Kidney (tissue), 13 donors: ENCODE measurements at regions not wholly inside any gene's neighbourhood (a gene's known extent, or its start where the extent isn't known, plus 50 kb on each side); places are given as distances from the start of the nearest gene placed in this dataset.
"Not testable (repeated sequence)": the region's sequence is repeated elsewhere in the genome, so short reads cannot be mapped to it uniquely, and the experiment has no call there.

Experiments
- DNase-seq, 5 donors: peaks; one replicate each; pipeline ENCODE4 v3.0.0-alpha.2; 2013 to 2020
- FAIRE-seq: peaks from 2 replicates; lab custom pipeline; 2012; peaks lifted over from hg19 to GRCh38; lab: Jason Lieb, UNC
- H3K27ac ChIP-seq, 2 donors: one replicate each; pipeline ENCODE4 v1.7.0; 2013; ENCODE audit warnings: low read depth in 2 of 2, low read length in 2 of 2, inconsistent platforms in 1 of 2
- H3K27me3 ChIP-seq: one replicate; pipeline ENCODE4 v1.7.1; 2013; ENCODE audit warnings: low read length, inconsistent platforms; ENCODE audit not compliant: control insufficient read depth, insufficient read depth
- H3K36me3 ChIP-seq, 3 donors: one replicate each; pipeline versions ENCODE4 v1.7.0 to v1.7.1; 2013; ENCODE audit warnings: low read length in 3 of 3, control low read depth in 1 of 3, inconsistent platforms in 1 of 3; ENCODE audit not compliant: insufficient read depth in 3 of 3, control insufficient read depth in 2 of 3
- H3K4me1 ChIP-seq, 3 donors: one replicate each; pipeline versions ENCODE4 v1.7.0 to v1.7.1; 2013; ENCODE audit warnings: low read length in 3 of 3, inconsistent platforms in 1 of 3, low read depth in 1 of 3; ENCODE audit not compliant: control insufficient read depth in 2 of 3, insufficient read depth in 2 of 3
- H3K4me3 ChIP-seq, 3 donors: one replicate each; pipeline versions ENCODE4 v1.7.0 to v1.8.1; 2013; ENCODE audit warnings: low read length in 3 of 3, control low read depth in 1 of 3, inconsistent platforms in 1 of 3
- H3K9ac ChIP-seq, 3 donors: one replicate each; pipeline versions ENCODE4 v1.7.0 to v1.7.1; 2013; ENCODE audit warnings: low read length in 3 of 3, control low read depth in 1 of 3, inconsistent platforms in 1 of 3
- H3K9me3 ChIP-seq, 3 donors: one replicate each; pipeline versions ENCODE4 v1.7.0 to v1.7.1; 2013; ENCODE audit warnings: low read length in 3 of 3, control low read depth in 1 of 3, inconsistent platforms in 1 of 3; ENCODE audit not compliant: control insufficient read depth in 2 of 3, insufficient read depth in 1 of 3
- CTCF ChIP-seq: IDR thresholded peaks from 3 replicates; pipeline ENCODE4 v1.5.1; 2012; ENCODE audit warnings: mild to moderate bottlenecking, moderate library complexity, borderline replicate concordance; ENCODE audit not compliant: insufficient read depth; ENCODE audit errors: extremely low read depth
- intact Hi-C: fragments of 100-400 bp; cut with DNase I; formaldehyde crosslinking; loops from one replicate; pipeline ENCODE4 v1.11.1; 2022
- donor health status: control.
- donor health status: control.
- donor health status: control.
- donor health status: control.
- donor health status: control.
- donor health status: DM: yes; HTN: yes; CAD: no.
- donor health status: Normal renal cell carcinoma (clear cell type).

- DNase-seq (no peak), FAIRE-seq (no peak)
- Histone ChIP-seq H3K4me3 (no peak overlapping the region), H3K4me1 (no peaks in the 10 kb centered on the region), H3K27me3 (no peaks in the 10 kb centered on the region), H3K27ac (no peak overlapping the region), H3K9me3 (no peaks in the 10 kb centered on the region), H3K36me3 (no peaks in the 10 kb centered on the region), H3K9ac (no peak overlapping the region)
- intact Hi-C loops, result no loop called here
- no peak for TF ChIP-seq CTCF
Observed at GRCh38 chrX:96204928-96205327, 479.7 kb upstream of the DIAPH2 start.

- Histone ChIP-seq H3K9ac (no peak overlapping the region), H3K27ac (no peak overlapping the region), H3K27me3 (no peaks in the 10 kb centered on the region), H3K4me1 (no peaks in the 10 kb centered on the region), H3K36me3 (no peaks in the 10 kb centered on the region), H3K9me3 (no peaks in the 10 kb centered on the region), H3K4me3 (no peak overlapping the region)
- FAIRE-seq (no peak), DNase-seq (no peak)
- no peak for TF ChIP-seq CTCF
- intact Hi-C loops, result no loop called here
Observed at GRCh38 chrX:96211953-96212352, 472.7 kb upstream of the DIAPH2 start.

GRCh38 chrX:96214681-96215080, 470.0 kb upstream of the DIAPH2 start:
- H3K4me3 ChIP-seq, H3K9me3 ChIP-seq, H3K4me1 ChIP-seq, H3K9ac ChIP-seq, H3K36me3 ChIP-seq, H3K27me3 ChIP-seq, intact Hi-C loops, H3K27ac ChIP-seq, FAIRE-seq, DNase-seq: not testable (repeated sequence)

- no peak overlapping the region for H3K9ac ChIP-seq
- H3K4me1 ChIP-seq, result no peaks in the 10 kb centered on the region
- no peaks in the 10 kb centered on the region for H3K36me3 ChIP-seq
- TF ChIP-seq CTCF, result no peak
- intact Hi-C loops, result no loop called here
- no peaks in the 10 kb centered on the region for H3K9me3 ChIP-seq
- H3K4me3 ChIP-seq, result no peak overlapping the region
- no peak overlapping the region for H3K27ac ChIP-seq
- H3K27me3 ChIP-seq, result peaks cover 2% of the 10 kb centered on the region
- FAIRE-seq (no peak), DNase-seq (no peak)
Observed at GRCh38 chrX:96224279-96224678, 460.4 kb upstream of the DIAPH2 start.
